Fibroblast of villous mesenchyme (primary cell): ENCODE measurements at regions not wholly inside any gene's neighbourhood (a gene's known extent, or its start where the extent isn't known, plus 50 kb on each side); places are given as distances from the start of the nearest gene placed in this dataset.

Source experiments
- DNase-seq: peaks from one replicate; pipeline ENCODE4 v3.0.0-alpha.2; 2010; ENCODE audit warnings: low read depth
- H3K4me3 ChIP-seq: 2 replicates; pipeline ENCODE4 v1.5.1; 2011; ENCODE audit warnings: low read depth, mild to moderate bottlenecking, low read length
- CTCF ChIP-seq: IDR thresholded peaks from 2 replicates; pipeline ENCODE4 v1.5.1; 2012; ENCODE audit warnings: low read depth, mild to moderate bottlenecking, low read length; ENCODE audit not compliant: insufficient read depth

GRCh38 chr6:44628347-44628746 is 240.8 kb downstream of the CDC5L start:
- DNase-seq, result no peak
- H3K4me3 ChIP-seq, result no peak overlapping the region
- TF ChIP-seq CTCF, result no peak

DNA sequence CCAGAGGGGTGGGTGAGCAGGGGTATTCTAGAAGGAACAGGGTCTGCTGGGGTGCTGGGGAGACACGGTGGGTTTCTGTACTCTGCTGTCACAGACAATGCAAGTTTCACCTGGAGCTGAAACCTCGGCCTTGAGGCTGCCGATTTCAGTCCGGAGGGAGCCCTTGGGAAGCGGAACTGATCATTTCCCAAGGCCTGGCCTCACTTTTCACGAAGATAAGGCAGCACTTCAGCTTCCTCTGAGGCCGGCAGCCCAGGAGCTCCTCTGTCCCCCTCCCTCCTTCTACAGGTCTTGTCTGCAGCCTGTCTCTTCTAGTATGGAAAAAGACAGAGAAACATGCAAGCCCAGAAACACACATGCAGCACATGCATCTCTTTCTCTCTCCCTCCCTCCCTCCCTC is 242.1 kb downstream of the CDC5L start:
- no peak for DNase-seq
- TF ChIP-seq CTCF, result no peak
- no peak overlapping the region for H3K4me3 ChIP-seq

GRCh38 chr6:44630125-44631028 is 242.9 kb downstream of the CDC5L start:
- no peak overlapping the region for H3K4me3 ChIP-seq
- DNase-seq, result peak; percentile 65
- peak; percentile 73 for TF ChIP-seq CTCF

GRCh38 chr6:44631968-44632367 is 244.5 kb downstream of the CDC5L start:
- no peak for TF ChIP-seq CTCF
- no peak for DNase-seq
- H3K4me3 ChIP-seq, result no peak overlapping the region

DNA sequence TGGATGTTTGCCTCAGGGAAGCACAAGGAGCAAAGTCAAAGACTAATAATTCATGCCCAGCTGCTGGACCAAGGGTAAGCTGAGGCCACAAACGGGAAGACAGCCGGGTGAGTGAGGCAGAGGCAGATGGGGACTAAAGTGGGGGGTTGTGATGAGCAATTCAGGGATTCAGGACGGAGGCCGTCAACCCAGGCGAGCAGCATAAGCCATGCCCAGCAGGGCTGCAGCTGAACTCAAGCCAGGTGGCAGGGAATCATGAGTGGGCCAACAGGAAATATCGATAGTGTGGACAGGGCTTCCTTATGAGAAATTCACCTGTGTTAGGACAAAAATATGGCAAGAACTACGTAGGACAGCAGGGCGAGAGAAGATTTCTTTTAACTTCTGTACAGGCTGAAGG is 246.8 kb downstream of the CDC5L start:
- no peak for DNase-seq
- no peak overlapping the region for H3K4me3 ChIP-seq
- TF ChIP-seq CTCF, result no peak

DNA sequence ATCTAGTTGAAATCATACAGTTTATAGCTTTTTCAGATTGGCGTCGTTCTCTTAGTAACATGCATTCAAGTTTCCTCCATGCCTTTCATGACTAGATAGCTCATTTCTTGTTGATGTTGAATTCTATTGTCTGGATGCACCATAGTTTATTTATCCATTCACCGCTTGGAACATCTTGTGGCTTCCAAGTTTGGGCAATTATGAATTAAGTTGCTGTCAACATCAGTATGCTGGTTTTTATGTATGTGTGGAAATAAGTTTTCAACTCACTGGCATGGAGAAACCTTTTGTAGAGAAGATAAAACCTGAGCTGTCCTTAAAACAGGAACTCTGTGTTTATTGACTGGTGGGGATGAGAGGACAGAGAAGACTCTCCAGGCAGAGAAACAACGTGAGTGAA is 248.0 kb downstream of the CDC5L start:
- no peak for TF ChIP-seq CTCF
- H3K4me3 ChIP-seq, result no peak overlapping the region
- no peak for DNase-seq
